Smooth muscle cell (in vitro differentiated cells): ENCODE measurements at regions not wholly inside any gene's neighbourhood (a gene's known extent, or its start where the extent isn't known, plus 50 kb on each side); places are given as distances from the start of the nearest gene placed in this dataset.

Source experiments
- DNase-seq: peaks from one replicate; lab custom pipeline; 2025; ENCODE audit not compliant: unreplicated experiment; lab: John Stamatoyannopoulos, UW
- H2AFZ ChIP-seq: fragments of 200-600 bp; sonication (generic); 2 replicates; pipeline ENCODE4 v1.6.0; 2016; ENCODE audit warnings: antibody characterized with exemption, low read depth, mild to moderate bottlenecking
- H3F3A ChIP-seq: fragments of 200-600 bp; sonication (generic); 2 replicates; pipeline ENCODE4 v1.6.0; 2017; ENCODE audit warnings: antibody characterized with exemption, low read depth
- H3K27ac ChIP-seq: fragments of 200-600 bp; sonication (generic); 2 replicates; pipeline ENCODE4 v1.5.1; 2016; ENCODE audit warnings: low read depth, mild to moderate bottlenecking
- H3K27me3 ChIP-seq: fragments of 200-600 bp; sonication (generic); 2 replicates; pipeline ENCODE4 v1.6.1; 2016; ENCODE audit warnings: low read depth, mild to moderate bottlenecking
- H3K36me3 ChIP-seq: fragments of 200-600 bp; sonication (generic); 2 replicates; pipeline ENCODE4 v1.5.1; 2016; ENCODE audit warnings: low read depth
- H3K4me1 ChIP-seq: fragments of 200-600 bp; sonication (generic); 2 replicates; pipeline ENCODE4 v1.5.1; 2016; ENCODE audit warnings: low read depth
- H3K4me2 ChIP-seq: fragments of 200-600 bp; sonication (generic); 2 replicates; pipeline ENCODE4 v1.6.0; 2016; ENCODE audit warnings: mild to moderate bottlenecking
- H3K4me3 ChIP-seq: fragments of 200-600 bp; sonication (generic); 2 replicates; pipeline ENCODE4 v1.5.1; 2016; ENCODE audit warnings: mild to moderate bottlenecking
- H3K79me2 ChIP-seq: fragments of 200-600 bp; sonication (generic); 2 replicates; pipeline ENCODE4 v1.6.0; 2016; ENCODE audit warnings: low read depth, mild to moderate bottlenecking
- H3K9ac ChIP-seq: fragments of 200-600 bp; sonication (generic); 2 replicates; pipeline ENCODE4 v1.6.0; 2016; ENCODE audit warnings: low read depth
- H3K9me3 ChIP-seq: fragments of 200-600 bp; sonication (generic); replicated peaks from 2 replicates; pipeline ENCODE4 v1.5.1; 2016; ENCODE audit warnings: low read depth
- H4K20me1 ChIP-seq: fragments of 200-600 bp; sonication (generic); 2 replicates; pipeline ENCODE4 v1.6.0; 2016; ENCODE audit warnings: low read depth
- CTCF ChIP-seq: fragments of 200-600 bp; sonication (generic); IDR thresholded peaks from 2 replicates; pipeline ENCODE4 v1.5.1; 2017; ENCODE audit warnings: borderline replicate concordance, mild to moderate bottlenecking, antibody characterized with exemption; ENCODE audit not compliant: insufficient read depth, poor library complexity, severe bottlenecking
- WGBS: methylation state at CpG from one replicate; pipeline ENCODE4 v1.1.7; 2016; ENCODE audit warnings: low lambda C conversion rate; 5-methylcytosine and 5-hydroxymethylcytosine counted together

- 91% methylated on average over 2 of the region's 2 CpGs for WGBS
These were observed 783.5 kb downstream of the STPG2 start for GRCh38 chr4:97359826-97360225.

GRCh38 chr4:97360733-97361132, 782.5 kb downstream of the STPG2 start:
- Histone ChIP-seq H4K20me1 (no peaks in the 10 kb centered on the region), H3K4me3 (no peak overlapping the region), H3K9me3 (no peaks in the 10 kb centered on the region), H3K36me3 (no peaks in the 10 kb centered on the region), H3K79me2 (no peaks in the 10 kb centered on the region), H3F3A (no peaks in the 10 kb centered on the region), H2AFZ (no peak overlapping the region), H3K4me2 (no peak overlapping the region), H3K4me1 (no peaks in the 10 kb centered on the region), H3K9ac (no peak overlapping the region), H3K27ac (no peak overlapping the region), H3K27me3 (no peaks in the 10 kb centered on the region)
- no peak for DNase-seq
- TF ChIP-seq CTCF: no peak

More at GRCh38 chr4:97359826-97360225, 783.5 kb downstream of the STPG2 start:
- H3K27me3 ChIP-seq: no peaks in the 10 kb centered on the region
- no peaks in the 10 kb centered on the region for H3K36me3 ChIP-seq
- H3K4me3 ChIP-seq: no peak overlapping the region
- H4K20me1 ChIP-seq: no peaks in the 10 kb centered on the region
- H2AFZ ChIP-seq: no peak overlapping the region
- no peaks in the 10 kb centered on the region for H3F3A ChIP-seq
- H3K27ac ChIP-seq: no peak overlapping the region
- no peak for DNase-seq
- H3K9me3 ChIP-seq: no peaks in the 10 kb centered on the region
- H3K4me2 ChIP-seq: no peak overlapping the region
- H3K79me2 ChIP-seq: no peaks in the 10 kb centered on the region
- no peaks in the 10 kb centered on the region for H3K4me1 ChIP-seq
- no peak for TF ChIP-seq CTCF
- no peak overlapping the region for H3K9ac ChIP-seq

GRCh38 chr4:97367878-97368277, 775.4 kb downstream of the STPG2 start:
- H3K9me3 ChIP-seq: no peaks in the 10 kb centered on the region
- no peak overlapping the region for H3K9ac ChIP-seq
- no peak for TF ChIP-seq CTCF
- H4K20me1 ChIP-seq: no peaks in the 10 kb centered on the region
- no peak for DNase-seq
- no peaks in the 10 kb centered on the region for H3K27me3 ChIP-seq
- no peak overlapping the region for H3K4me2 ChIP-seq
- no peak overlapping the region for H2AFZ ChIP-seq
- H3K27ac ChIP-seq: no peak overlapping the region
- no peaks in the 10 kb centered on the region for H3K4me1 ChIP-seq
- no peak overlapping the region for H3K4me3 ChIP-seq
- no peaks in the 10 kb centered on the region for H3K36me3 ChIP-seq
- H3K79me2 ChIP-seq: no peaks in the 10 kb centered on the region
- H3F3A ChIP-seq: no peaks in the 10 kb centered on the region

GRCh38 chr4:97370568-97370967, 772.7 kb downstream of the STPG2 start:
- Histone ChIP-seq H3K4me1 (no peaks in the 10 kb centered on the region), H3K4me2 (no peak overlapping the region), H2AFZ (no peak overlapping the region), H3K9ac (no peak overlapping the region), H3F3A (no peaks in the 10 kb centered on the region), H3K36me3 (no peaks in the 10 kb centered on the region), H3K9me3 (no peaks in the 10 kb centered on the region), H4K20me1 (no peaks in the 10 kb centered on the region), H3K79me2 (no peaks in the 10 kb centered on the region), H3K4me3 (no peak overlapping the region), H3K27me3 (no peaks in the 10 kb centered on the region), H3K27ac (no peak overlapping the region)
- DNase-seq: no peak
- TF ChIP-seq CTCF: no peak
- WGBS: 74% methylated on average over 3 of the region's 3 CpGs
